HCEC 1CT (cell line): ENCODE measurements at regions not wholly inside any gene's neighbourhood (a gene's known extent, or its start where the extent isn't known, plus 50 kb on each side); places are given as distances from the start of the nearest gene placed in this dataset.
A peak's percentile ranks its signal among the peaks of the same experiment; 100 is the strongest.
"Not testable (repeated sequence)": the region's sequence is repeated elsewhere in the genome, so short reads cannot be mapped to it uniquely, and the experiment has no call there.

Source experiments
- DNase-seq: peaks from one replicate; pipeline ENCODE4 v3.0.0-alpha.2; 2017

- no peak for DNase-seq
Measured at GRCh38 chr4:114088481-114088880, 109.0 kb upstream of the ARSJ start.

DNA sequence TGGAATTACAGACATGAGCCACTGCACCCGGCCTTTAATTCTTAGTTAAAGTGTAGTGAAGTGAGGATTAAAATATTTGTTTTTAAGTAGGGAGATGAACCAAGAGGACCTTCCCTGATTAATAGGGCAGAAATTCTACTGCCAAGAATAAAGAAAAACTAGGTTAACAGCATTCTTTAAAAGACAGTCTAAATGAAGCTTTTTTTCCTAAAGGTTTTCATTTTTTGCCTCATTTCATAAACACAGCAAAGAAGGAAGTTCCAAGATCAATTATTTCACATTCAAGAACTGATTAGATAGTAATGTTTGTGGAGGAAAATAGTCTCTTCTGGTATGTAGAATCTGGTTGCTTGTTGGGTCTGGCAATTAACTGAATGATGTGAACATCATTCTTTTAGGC is 112.1 kb upstream of the ARSJ start:
- no peak for DNase-seq

- no peak for DNase-seq
Measured at GRCh38 chr4:114093221-114093715, 113.8 kb upstream of the ARSJ start.

DNA sequence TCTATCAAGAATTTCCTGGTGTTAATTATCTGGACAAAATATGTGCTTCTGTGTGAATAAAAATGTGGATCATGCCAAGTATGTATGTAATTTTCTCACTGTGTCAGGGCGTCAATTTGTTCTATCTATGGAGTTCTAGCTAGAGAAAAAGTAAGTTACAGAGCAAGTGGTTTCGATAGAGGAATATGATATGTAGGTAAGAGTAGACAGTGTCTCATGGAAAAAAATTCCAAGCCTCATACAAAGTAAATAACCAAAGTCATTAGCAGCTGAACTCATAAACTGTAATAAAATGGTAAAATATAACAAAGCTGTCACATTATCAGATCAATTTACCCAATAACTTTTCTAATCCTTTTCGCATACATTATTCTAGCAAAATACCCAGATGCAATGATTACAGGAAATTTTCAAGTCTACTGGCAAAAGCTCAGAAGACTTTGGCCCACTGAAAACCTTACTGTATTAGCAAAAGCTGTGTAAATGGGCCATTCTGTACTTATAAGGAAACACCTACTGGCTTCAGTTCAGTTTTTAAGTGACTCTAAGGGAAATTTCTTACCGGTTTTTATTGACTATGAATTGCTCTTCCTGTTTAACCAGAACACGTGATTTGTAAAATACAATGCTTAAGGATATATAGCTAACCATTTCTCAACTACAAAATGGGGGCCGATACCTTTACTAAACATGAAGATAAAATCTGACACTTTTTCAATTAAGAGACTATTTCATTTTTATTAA is 121.0 kb upstream of the ARSJ start:
- no peak for DNase-seq

GRCh38 chr4:114103908-114104307 is 124.5 kb upstream of the ARSJ start:
- DNase-seq, result no peak

DNA sequence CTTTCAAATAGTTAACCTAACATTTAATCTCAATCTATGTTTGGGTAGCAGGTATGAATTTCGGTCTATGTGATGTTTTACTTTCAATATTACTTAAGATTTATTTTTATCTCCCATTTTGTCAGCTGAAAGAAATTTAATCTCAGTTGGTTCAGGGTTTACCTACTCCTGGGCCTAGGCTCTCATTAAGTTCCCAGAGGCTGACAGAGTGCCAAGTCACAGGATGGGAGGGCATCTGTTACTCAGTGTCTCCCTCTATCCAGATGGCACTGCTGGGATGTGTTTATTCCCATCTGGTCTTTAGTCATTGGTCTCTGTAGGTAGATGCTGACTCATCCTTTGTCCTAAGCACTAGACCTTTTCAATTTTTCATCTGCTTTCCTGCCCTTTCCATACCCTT is 129.4 kb upstream of the ARSJ start:
- DNase-seq, result peak; percentile 32

DNA sequence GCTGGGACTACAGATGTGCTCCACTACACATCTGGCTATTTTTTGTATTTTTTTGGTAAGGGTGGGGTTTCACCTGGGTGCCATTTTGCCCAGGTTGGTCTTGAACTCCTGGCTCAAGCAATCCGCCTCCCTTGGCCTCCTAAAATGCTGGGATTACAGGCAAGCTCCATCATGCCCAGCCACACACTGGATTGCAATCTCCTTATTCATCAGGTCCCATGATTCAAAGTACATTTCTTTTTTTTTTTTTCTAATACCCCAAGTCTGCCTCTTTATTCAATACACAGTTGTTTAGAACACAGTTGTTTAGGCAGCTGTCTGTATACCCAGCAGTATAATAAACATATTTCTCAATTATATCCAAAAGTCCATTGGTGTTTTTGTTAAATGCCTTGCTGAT is 130.3 kb upstream of the ARSJ start:
- DNase-seq, result no peak

- no peak for DNase-seq
Measured at GRCh38 chr4:114115526-114115925, 136.1 kb upstream of the ARSJ start.

DNA sequence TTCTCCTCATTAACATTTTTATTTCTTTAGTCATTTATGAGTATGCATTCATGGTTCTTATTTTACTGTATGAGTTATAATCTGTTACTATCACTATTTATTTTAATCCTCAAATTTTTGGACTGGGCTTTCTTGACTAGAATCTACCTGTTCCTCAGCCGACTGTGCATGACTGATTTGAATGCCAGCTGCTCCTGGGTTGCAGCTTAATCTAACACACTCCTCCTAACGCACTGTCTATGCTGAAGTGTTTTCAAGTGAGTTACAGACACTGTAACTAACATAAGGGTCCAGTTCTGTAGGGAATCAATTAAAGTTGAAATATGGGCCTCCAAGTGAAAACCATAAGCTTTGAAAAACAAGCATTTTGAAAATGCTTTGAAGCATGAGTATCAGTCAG is 137.4 kb upstream of the ARSJ start:
- DNase-seq, result no peak

GRCh38 chr4:114121221-114121620 is 141.8 kb upstream of the ARSJ start:
- no peak for DNase-seq

- no peak for DNase-seq
Measured at GRCh38 chr4:114132199-114132598, 152.8 kb upstream of the ARSJ start.

GRCh38 chr4:114132830-114133229 is 153.4 kb upstream of the ARSJ start:
- DNase-seq, result peak; percentile 7

DNA sequence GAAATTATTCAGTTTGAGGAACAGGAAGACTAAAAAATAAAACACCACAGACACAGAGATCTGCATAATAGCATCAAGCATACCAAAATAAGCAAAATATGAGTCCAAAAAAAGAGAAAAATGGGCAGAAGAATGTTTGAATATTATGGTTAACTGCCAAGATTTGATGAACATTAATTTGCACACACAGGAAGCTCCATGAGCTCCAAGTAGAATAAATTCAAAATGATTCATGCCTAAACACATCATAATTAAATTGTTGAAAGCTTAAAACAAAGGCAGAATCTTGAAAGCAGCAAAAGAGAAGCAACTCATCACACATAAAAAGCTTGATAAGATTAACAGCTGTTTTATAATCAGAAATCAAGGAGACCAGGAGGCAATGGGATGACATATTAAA is 156.6 kb upstream of the ARSJ start:
- DNase-seq, result peak; percentile 1

GRCh38 chr4:114137984-114138383 is 158.5 kb upstream of the ARSJ start:
- DNase-seq, result no peak

- DNase-seq, result no peak
Measured at GRCh38 chr4:114146947-114147618, 167.6 kb upstream of the ARSJ start.

GRCh38 chr4:114147619-114148208 is 168.3 kb upstream of the ARSJ start:
- DNase-seq, result not testable (repeated sequence)

- DNase-seq, result not testable (repeated sequence)
Measured at GRCh38 chr4:114148372-114149070, 169.1 kb upstream of the ARSJ start.

DNA sequence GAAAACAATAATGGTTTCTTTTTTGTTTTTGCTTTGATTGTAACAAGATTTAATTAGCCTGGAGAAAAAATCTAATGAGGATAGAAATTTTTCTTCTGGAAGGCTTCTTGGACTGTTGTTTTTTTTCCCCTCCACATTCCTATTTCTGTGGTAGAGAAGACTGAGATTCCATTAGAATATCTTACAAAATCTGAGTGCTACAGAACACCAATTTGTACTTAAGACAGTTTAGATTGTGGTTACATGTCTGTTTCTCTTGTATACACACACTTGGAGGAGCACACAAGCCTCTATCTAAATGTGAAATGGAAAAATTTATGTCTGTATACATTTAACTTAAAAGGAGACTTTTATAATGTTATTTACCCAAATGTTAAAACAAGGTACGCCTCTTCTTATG is 176.9 kb upstream of the ARSJ start:
- DNase-seq, result no peak

- DNase-seq, result no peak
Measured at GRCh38 chr4:114161809-114162208, 182.4 kb upstream of the ARSJ start.

GRCh38 chr4:114163051-114163450 is 183.6 kb upstream of the ARSJ start:
- DNase-seq, result peak; percentile 2

- DNase-seq, result no peak
Measured at GRCh38 chr4:114173968-114174367, 194.5 kb upstream of the ARSJ start.

DNA sequence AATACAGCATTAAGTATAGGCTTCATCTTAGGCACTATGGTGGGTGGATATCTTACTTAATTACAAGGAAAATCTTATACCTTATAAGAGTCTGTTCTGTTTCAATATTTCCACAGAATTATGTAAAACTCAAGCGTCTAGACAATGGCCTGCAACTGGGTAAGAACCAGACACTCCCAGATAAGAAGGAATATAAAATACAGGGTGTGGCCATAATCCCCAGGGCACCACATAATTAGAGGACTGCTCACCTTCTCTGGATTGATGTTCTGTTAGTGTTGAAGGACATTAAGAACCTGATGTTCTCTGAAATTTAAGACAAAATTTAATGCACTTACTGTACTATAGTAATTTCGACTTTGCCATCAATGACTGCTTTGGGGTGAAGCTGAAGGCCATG is 198.2 kb upstream of the ARSJ start:
- no peak for DNase-seq

DNA sequence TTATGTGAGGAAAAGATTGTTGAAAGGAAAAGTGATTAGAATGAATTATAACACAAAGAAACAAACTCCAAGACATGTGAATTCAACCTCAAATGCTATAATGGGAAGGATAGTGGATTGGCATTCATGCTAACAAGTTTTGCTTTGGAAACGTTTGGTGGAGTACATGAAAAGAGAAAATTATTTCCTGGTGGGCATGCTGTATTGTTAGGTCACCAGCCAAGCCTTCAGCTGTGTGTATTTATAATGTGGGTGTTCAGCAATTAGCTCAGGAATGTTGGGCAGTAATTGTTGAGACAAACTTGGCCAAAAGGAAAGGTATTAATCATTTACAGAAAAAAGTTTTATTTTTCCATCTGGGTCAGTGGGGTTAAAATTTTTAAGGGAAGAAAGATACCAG is 198.9 kb upstream of the ARSJ start:
- DNase-seq, result no peak

- peak; percentile 43 for DNase-seq
Measured at GRCh38 chr4:114180481-114180880, 201.0 kb upstream of the ARSJ start.
